ENCODE measurements at regions not wholly inside any gene's neighbourhood (a gene's known extent, or its start where the extent isn't known, plus 50 kb on each side); places are given as distances from the start of the nearest gene placed in this dataset.

GRCh38 chr5:68452286-68452685, 236.7 kb downstream of the PIK3R1 start:
- TF ChIP-seq CTCF (IDR thresholded peaks at IDR 0.05) (no peak), EP300 (IDR thresholded peaks at IDR 0.05) (no peak), POLR2A (IDR thresholded peaks at IDR 0.05) (no peak)

Data from ovary (tissue), 3 donors.